Islet of Langerhans (tissue), 1 donor: ENCODE measurements at regions not wholly inside any gene's neighbourhood (a gene's known extent, or its start where the extent isn't known, plus 50 kb on each side); places are given as distances from the start of the nearest gene placed in this dataset.

ENCODE experiments used
- FAIRE-seq: peaks from one replicate; lab custom pipeline; 2011; peaks lifted over from hg19 to GRCh38; lab: Jason Lieb, UNC

- no peak for FAIRE-seq
Observed at GRCh38 chr7:12741951-12742575, 54.6 kb downstream of the ARL4A start.

GRCh38 chr7:12746211-12746610 lies 58.8 kb downstream of the ARL4A start:
- no peak for FAIRE-seq

GRCh38 chr7:12747687-12748306 lies 60.4 kb downstream of the ARL4A start:
- FAIRE-seq = no peak

GRCh38 chr7:12749069-12749468 lies 61.6 kb downstream of the ARL4A start:
- FAIRE-seq = no peak

- FAIRE-seq = no peak
Observed at GRCh38 chr7:12749746-12750145, 62.3 kb downstream of the ARL4A start.

GRCh38 chr7:12751764-12752163 lies 64.3 kb downstream of the ARL4A start:
- no peak for FAIRE-seq

- no peak for FAIRE-seq
Observed at GRCh38 chr7:12754179-12754578, 66.7 kb downstream of the ARL4A start.

- FAIRE-seq = no peak
Observed at GRCh38 chr7:12756821-12757220, 69.4 kb downstream of the ARL4A start.

- no peak for FAIRE-seq
Observed at GRCh38 chr7:12757443-12757842, 70.0 kb downstream of the ARL4A start.

- no peak for FAIRE-seq
Observed at GRCh38 chr7:12759151-12759550, 71.7 kb downstream of the ARL4A start.

GRCh38 chr7:12761111-12761510 lies 73.7 kb downstream of the ARL4A start:
- no peak for FAIRE-seq

- FAIRE-seq = no peak
Observed at GRCh38 chr7:12761691-12762090, 74.3 kb downstream of the ARL4A start.

GRCh38 chr7:12764458-12764891 lies 77.0 kb downstream of the ARL4A start:
- FAIRE-seq = no peak

- FAIRE-seq = no peak
Observed at GRCh38 chr7:12765431-12766100, 78.1 kb downstream of the ARL4A start.

- no peak for FAIRE-seq
Observed at GRCh38 chr7:12766416-12766815, 79.0 kb downstream of the ARL4A start.

GRCh38 chr7:12768948-12769347 lies 81.5 kb downstream of the ARL4A start:
- FAIRE-seq = no peak

- FAIRE-seq = no peak
Observed at GRCh38 chr7:12769444-12769843, 82.0 kb downstream of the ARL4A start.

- FAIRE-seq = no peak
Observed at GRCh38 chr7:12770227-12770975, 83.0 kb downstream of the ARL4A start.

GRCh38 chr7:12771378-12771877 lies 84.0 kb downstream of the ARL4A start:
- FAIRE-seq = no peak

GRCh38 chr7:12772768-12773167 lies 85.3 kb downstream of the ARL4A start:
- FAIRE-seq = no peak

- no peak for FAIRE-seq
Observed at GRCh38 chr7:12777257-12777656, 89.8 kb downstream of the ARL4A start.

GRCh38 chr7:12779947-12780346 lies 92.5 kb downstream of the ARL4A start:
- no peak for FAIRE-seq
